ENCODE measurements at regions not wholly inside any gene's neighbourhood (a gene's known extent, or its start where the extent isn't known, plus 50 kb on each side); places are given as distances from the start of the nearest gene placed in this dataset.

DNA sequence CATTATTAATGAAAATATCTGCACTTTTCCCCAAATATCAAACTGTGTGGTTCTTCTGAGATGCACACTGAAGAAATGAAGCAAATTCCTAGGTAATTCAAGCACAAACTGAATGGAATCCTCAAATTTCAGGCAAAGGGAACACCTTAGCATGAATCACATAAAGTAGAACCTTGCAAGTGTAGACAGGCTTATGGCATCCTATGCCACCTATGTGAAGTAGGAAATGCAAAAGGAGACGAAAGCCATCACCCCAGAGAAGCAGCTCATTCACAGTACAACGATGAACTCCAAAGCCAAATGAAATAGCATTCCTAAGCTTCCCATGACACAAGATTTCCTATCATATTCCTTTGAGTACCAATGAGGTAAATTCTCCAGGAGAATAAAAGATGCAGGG is 461.2 kb upstream of the RUNX1 start:
- no peak overlapping the region for H3K27ac ChIP-seq
- no peaks in the 10 kb centered on the region for H3K4me1 ChIP-seq (replicated peaks in 1 of 2)
- no peak for DNase-seq
- intact Hi-C loops (cut with DNase I): no loop called here
- 73 to 87% (median 83%) methylated on average over 2 of the region's 2 CpGs for WGBS, 4 donors
- H3K9me3 ChIP-seq (replicated peaks in 1 of 3): no peaks in the 10 kb centered on the region
- peaks cover 4% of the 10 kb centered on the region for H3K27me3 ChIP-seq
- no peaks in the 10 kb centered on the region for H3K36me3 ChIP-seq (replicated peaks in 1 of 2)
- TF ChIP-seq, protein P1, sequence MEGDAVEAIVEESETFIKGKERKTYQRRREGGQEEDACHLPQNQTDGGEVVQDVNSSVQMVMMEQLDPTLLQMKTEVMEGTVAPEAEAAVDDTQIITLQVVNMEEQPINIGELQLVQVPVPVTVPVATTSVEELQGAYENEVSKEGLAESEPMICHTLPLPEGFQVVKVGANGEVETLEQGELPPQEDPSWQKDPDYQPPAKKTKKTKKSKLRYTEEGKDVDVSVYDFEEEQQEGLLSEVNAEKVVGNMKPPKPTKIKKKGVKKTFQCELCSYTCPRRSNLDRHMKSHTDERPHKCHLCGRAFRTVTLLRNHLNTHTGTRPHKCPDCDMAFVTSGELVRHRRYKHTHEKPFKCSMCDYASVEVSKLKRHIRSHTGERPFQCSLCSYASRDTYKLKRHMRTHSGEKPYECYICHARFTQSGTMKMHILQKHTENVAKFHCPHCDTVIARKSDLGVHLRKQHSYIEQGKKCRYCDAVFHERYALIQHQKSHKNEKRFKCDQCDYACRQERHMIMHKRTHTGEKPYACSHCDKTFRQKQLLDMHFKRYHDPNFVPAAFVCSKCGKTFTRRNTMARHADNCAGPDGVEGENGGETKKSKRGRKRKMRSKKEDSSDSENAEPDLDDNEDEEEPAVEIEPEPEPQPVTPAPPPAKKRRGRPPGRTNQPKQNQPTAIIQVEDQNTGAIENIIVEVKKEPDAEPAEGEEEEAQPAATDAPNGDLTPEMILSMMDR (IDR thresholded peaks at IDR 0.05): no peak
- TF ChIP-seq POLR2A (IDR thresholded peaks at IDR 0.05): no peak
- no peak overlapping the region for H3K4me3 ChIP-seq

DNA sequence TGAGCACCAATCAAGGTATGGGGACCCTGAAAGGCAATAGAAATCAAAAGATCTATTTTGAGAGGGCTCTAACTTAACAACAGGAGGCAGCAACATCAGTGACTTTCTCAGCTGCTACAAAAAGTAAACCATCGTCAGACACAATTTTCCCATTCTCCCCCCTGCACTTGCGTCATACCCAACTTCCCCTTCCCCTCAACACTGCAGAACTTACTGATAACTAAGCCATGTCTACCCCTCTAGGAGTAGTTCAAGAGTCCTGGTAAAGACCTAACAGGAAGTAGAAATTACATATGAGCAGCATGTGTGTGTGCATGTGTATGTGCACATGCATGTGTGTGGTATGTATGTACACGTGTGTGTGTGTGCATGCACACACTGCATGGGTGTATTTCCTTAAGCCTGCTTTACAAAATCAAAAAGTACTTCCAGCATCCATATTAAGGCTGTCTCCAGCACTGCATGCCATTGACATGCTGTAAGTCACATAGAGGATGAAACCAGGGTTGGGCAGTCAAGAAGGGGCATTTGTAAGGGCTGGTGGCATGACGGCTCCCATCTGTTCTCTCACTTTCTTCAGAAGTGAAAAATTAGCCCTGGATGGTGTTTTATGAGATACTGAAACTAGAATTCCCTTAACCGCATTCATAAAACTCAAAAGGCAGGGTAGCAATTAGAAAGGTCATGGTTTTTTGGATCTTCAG is 460.1 kb upstream of the RUNX1 start:
- no peaks in the 10 kb centered on the region for H3K4me1 ChIP-seq (replicated peaks in 1 of 2)
- intact Hi-C loops (cut with DNase I): no loop called here
- H3K27ac ChIP-seq: peak overlapping the region in 1 of 5 donors; percentile 85
- no peaks in the 10 kb centered on the region for H3K27me3 ChIP-seq
- DNase-seq: peak in 3 of 7 donors; percentile 23 to 60 (median 40)
- no peak overlapping the region for H3K4me3 ChIP-seq
- no peaks in the 10 kb centered on the region for H3K36me3 ChIP-seq (replicated peaks in 1 of 2)
- no peaks in the 10 kb centered on the region for H3K9me3 ChIP-seq (replicated peaks in 1 of 3)
- TF ChIP-seq, protein P1 (IDR thresholded peaks at IDR 0.05): no peak
- no peak for TF ChIP-seq POLR2A (IDR thresholded peaks at IDR 0.05)
- 67 to 86% (median 81%) methylated on average over 5 of the region's 5 CpGs for WGBS, 4 donors

DNA sequence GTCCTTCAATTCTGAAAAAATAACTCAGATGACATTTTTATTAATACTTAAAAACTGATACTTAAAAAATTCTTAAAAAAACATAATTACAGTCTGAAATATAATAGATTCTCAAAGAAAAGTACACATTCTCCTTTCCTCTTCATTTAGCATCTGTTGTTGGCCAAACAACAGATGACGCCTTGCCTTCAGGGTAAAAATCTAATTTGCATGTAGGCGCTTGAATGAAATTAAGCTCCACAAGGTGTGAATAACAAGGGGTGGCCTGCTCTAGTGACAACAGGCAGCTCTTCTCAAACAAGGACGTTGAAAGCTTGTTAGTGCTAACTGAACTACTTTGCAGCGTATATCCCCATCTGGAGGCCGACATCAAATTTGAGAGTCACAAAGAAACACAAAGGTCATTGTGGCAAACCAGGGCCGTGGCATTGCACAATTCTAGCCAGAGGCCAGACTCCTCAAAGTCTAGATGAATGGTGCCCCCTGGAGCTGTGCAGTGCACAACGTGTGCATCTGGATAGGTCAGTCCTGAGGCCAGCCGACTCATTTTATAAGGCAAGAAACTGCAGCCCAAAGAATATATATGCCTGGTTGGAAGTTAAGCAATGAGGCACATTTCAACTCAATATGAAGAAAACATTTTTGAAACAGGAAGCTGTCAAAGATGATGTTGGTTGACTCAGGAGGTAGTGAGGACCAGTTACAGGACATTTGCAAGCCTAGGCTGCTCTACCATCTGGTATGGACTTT is 459.2 kb upstream of the RUNX1 start:
- Histone ChIP-seq H3K36me3 (replicated peaks in 1 of 2) (no peaks in the 10 kb centered on the region), H3K4me3 (no peak overlapping the region), H3K27ac (peak overlapping the region in 1 of 5 donors; percentile 85), H3K4me1 (replicated peaks in 1 of 2) (no peaks in the 10 kb centered on the region), H3K9me3 (replicated peaks in 1 of 3) (no peaks in the 10 kb centered on the region), H3K27me3 (no peaks in the 10 kb centered on the region)
- WGBS, 4 donors: 49 to 58% (median 54%) methylated on average over 8 of the region's 8 CpGs
- DNase-seq: peak; percentile 31 to 84 (median 71)
- intact Hi-C loops (cut with DNase I): no loop called here
- no peak for TF ChIP-seq POLR2A (IDR thresholded peaks at IDR 0.05)
- TF ChIP-seq, protein P1 (IDR thresholded peaks at IDR 0.05): peak in 5 of 6 experiments; percentile 18 to 49 (median 32)

DNA sequence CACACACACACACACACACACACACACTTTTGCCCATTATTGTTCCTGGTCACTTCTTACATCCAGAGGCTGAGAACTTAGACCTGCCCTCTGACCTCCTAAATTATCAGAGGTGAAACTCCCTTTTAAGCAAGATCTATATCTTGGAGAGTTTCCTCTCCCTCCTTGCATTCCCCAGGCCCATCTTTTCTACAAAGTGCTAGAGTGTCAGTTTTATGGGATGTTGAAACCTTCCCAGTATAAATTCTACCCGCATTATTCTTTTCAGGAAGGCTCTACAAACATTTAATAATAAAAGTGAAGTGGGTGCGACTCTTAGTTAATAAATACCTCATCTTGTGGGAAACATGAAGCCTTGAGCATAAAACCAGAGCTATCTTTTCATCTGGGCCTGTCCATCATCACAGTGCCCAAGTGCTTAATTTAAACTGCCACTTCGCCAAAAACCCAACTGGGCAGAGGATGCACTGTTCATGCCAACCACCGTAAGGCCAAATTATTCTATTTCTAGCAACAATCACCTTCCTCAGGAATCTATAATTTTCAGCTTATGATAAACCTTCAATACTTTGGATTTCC is 458.2 kb upstream of the RUNX1 start:
- Histone ChIP-seq H3K9me3 (replicated peaks in 1 of 3) (no peaks in the 10 kb centered on the region), H3K27me3 (no peaks in the 10 kb centered on the region), H3K4me3 (no peak overlapping the region), H3K27ac (no peak overlapping the region), H3K36me3 (replicated peaks in 1 of 2) (no peaks in the 10 kb centered on the region), H3K4me1 (replicated peaks in 1 of 2) (peaks cover 0 to 6% of the 10 kb centered on the region in 2 donors)
- 72 to 87% (median 76%) methylated on average over 4 of the region's 4 CpGs for WGBS, 4 donors
- intact Hi-C loops (cut with DNase I): no loop called here
- no peak for DNase-seq
- TF ChIP-seq, protein P1 (IDR thresholded peaks at IDR 0.05): no peak
- TF ChIP-seq POLR2A (IDR thresholded peaks at IDR 0.05): no peak

Data from adrenal gland (tissue), 9 donors.